GM12873 (cell line): ENCODE measurements at regions not wholly inside any gene's neighbourhood (a gene's known extent, or its start where the extent isn't known, plus 50 kb on each side); places are given as distances from the start of the nearest gene placed in this dataset.

Experiments
- TF ChIP-seq, protein P1 (sequence below): IDR thresholded peaks from 2 replicates; pipeline ENCODE4 v1.5.1; 2012; ENCODE audit warnings: low read depth, mild to moderate bottlenecking, moderate library complexity, low read length, control low read depth; ENCODE audit not compliant: insufficient read depth; ENCODE audit errors: missing control alignments

DNA sequence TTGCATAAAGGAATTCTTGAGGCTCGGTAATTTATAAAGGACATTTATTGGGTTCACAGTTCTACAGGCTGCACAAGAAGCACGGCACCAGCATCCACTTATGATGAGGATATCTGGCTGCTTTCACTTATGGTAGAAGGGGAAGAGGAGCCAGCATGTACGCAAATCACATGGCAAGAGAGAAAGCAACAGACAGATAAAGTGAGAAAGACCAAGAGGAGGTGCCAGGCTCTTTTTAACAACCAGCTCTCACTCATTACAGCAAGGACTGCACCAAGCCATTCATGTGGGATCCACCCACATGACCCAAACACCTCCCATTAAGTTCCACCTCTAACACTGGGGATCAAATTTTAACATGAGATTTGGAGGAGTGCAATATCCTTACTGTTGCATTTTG lies 1198.2 kb downstream of the ADGRL3 start:
- TF ChIP-seq, protein P1, sequence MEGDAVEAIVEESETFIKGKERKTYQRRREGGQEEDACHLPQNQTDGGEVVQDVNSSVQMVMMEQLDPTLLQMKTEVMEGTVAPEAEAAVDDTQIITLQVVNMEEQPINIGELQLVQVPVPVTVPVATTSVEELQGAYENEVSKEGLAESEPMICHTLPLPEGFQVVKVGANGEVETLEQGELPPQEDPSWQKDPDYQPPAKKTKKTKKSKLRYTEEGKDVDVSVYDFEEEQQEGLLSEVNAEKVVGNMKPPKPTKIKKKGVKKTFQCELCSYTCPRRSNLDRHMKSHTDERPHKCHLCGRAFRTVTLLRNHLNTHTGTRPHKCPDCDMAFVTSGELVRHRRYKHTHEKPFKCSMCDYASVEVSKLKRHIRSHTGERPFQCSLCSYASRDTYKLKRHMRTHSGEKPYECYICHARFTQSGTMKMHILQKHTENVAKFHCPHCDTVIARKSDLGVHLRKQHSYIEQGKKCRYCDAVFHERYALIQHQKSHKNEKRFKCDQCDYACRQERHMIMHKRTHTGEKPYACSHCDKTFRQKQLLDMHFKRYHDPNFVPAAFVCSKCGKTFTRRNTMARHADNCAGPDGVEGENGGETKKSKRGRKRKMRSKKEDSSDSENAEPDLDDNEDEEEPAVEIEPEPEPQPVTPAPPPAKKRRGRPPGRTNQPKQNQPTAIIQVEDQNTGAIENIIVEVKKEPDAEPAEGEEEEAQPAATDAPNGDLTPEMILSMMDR = no peak

DNA sequence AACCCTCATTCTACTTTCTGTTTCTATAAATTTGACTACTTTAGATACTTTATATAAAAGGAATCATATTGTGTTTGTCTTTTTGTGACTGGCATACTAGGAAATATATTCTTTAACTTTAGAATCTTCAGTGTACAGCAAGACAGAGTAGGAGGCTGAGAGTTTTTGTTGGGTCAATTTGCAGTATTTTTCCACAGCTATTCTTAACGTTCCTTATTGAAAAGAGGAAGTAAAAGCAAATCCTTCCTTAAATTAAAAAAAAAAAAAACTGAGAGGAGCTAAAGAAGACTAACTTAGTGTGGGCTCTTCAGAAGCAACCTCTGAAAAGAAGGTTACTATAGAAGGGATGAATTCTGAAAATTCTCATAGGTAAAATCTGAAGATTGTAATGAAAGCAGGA lies 1194.6 kb downstream of the ADGRL3 start:
- TF ChIP-seq, protein P1 = no peak

DNA sequence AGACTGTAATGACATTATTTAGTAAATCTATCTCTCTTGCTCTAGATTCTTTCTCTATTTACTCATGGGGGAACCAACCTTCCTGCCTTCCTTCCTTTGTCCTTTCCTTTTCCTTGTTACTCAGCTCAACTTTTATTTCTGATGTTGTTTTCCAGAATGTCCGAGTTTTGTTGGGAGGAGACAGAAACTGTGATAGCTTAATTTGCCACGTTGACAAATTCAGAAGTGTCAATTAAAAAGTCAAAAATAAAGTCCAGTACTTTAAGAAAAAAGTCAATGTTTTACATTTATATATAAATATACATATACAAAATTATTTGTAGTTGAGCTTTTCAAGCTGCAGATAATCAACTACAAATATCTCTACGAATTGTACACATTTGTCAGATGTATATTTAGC lies 1187.7 kb downstream of the ADGRL3 start:
- TF ChIP-seq, protein P1 = no peak

DNA sequence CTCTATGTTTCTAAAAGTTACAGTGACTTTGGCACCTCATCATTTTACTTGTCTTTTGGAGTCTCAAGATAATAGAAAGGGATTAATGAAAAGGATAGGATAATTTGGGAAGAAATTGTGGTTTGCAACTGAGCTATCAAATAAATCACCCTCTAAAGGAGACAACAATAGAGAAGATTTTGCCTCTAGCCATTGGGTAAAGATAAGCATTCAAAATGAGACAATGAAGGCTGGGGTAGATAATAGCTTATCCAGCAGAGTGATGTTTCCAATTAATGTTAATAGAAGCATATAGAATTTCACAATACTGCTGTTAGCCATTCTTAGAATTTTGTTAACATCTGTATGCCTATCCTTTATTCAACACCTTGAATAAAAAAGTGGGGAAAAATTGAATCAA lies 1177.6 kb downstream of the ADGRL3 start:
- TF ChIP-seq, protein P1 = no peak

- TF ChIP-seq, protein P1 = no peak
Observed at GRCh38 chr4:62377245-62377644, 1177.1 kb downstream of the ADGRL3 start.

- TF ChIP-seq, protein P1 = no peak
Observed at GRCh38 chr4:62366939-62367338, 1166.8 kb downstream of the ADGRL3 start.

DNA sequence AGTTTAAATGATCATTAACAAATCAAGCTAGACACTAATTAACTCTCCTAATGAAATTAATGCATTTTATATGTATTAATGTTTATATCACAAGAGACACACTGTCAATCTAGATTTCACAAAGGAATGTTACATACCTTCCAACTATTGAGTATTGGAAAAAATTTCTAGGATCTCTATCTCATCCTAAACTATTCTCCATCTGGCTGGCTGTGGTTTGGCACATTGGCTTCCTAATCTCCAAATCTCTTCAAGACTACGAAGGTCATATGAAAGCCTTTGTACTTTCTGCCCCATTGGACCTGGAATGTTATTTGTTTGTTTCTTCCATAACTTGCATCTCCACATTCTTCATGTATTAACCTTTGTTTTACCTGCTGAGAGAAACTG lies 1160.0 kb downstream of the ADGRL3 start:
- TF ChIP-seq, protein P1 = no peak

DNA sequence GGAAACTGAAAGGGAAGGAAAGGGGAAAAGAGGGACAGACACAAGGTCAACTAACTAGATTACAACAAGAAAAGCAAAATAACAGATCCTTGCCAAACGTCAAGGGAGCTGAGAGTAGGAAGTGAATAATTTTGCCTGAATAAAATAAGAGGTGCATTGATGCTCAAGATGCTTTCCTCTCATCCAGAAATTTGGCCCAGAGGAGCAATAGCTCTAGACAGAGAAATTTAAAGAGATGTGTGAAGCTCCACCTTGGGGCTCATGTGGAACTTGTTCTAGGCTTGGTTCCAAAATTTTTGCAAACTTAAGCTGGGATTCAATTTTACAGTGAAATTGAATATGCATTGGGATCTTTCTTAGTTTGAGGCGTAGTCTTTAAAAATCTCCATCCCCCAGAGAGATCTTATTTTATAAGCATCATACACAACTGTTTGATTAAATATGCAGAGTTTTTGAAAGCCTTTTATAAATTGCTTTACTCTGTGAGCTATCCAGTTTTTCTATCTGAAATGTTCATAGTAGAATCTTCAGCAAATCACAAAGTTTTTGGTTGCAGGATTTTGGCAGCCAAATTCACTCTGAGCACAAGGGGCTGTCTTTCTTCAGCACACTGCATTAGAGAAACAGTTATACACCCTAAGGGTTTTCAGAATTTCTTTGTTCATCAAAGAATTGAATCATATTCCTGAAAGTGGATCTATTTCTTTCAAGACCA lies 1159.5 kb downstream of the ADGRL3 start:
- TF ChIP-seq, protein P1 = no peak
